SK-N-SH (cell line): ENCODE measurements at regions not wholly inside any gene's neighbourhood (a gene's known extent, or its start where the extent isn't known, plus 50 kb on each side); places are given as distances from the start of the nearest gene placed in this dataset.
"Not testable (repeated sequence)": the region's sequence is repeated elsewhere in the genome, so short reads cannot be mapped to it uniquely, and the experiment has no call there.

ENCODE experiments used
- CTCF ChIA-PET: fragments of 300-600, 350-600 bp; formaldehyde crosslinking; extraction: SDS; loops from one replicate; lab custom pipeline; 2021; lab: Yijun Ruan, JAX
- POLR2A ChIA-PET: fragments of 350-600 bp; sonication (Branson Sonifier 250); formaldehyde crosslinking; extraction: SDS; loops from one replicate; lab custom pipeline; 2020; ENCODE audit warnings: antibody characterized with exemption, inconsistent platforms; lab: Yijun Ruan, JAX
- DNase-seq: peaks from one replicate; pipeline ENCODE4 v3.0.0; 2012
- H2AFZ ChIP-seq: fragments of 200-600 bp; sonication (generic); 2 replicates; pipeline ENCODE4 v1.8.1; 2016; ENCODE audit warnings: antibody characterized with exemption, mild to moderate bottlenecking, low read depth
- H3F3A ChIP-seq: fragments of 200-600 bp; sonication (generic); replicated peaks from 2 replicates; pipeline ENCODE3; 2016; ENCODE audit warnings: antibody characterized with exemption, mild to moderate bottlenecking; ENCODE audit not compliant: insufficient read depth
- H3K27ac ChIP-seq, 2 experiments: fragments of 200-500 bp in 1 of 2; fragments of 200-600 bp in 1 of 2; sonication (Bioruptor generic) in 1 of 2; sonication (generic), shearing (Covaris generic) in 1 of 2; 2 replicates each; pipeline versions ENCODE4 v1.5.1 to v1.6.1; 2014 to 2016; ENCODE audit warnings: low read depth in 2 of 2, inconsistent platforms in 1 of 2, low read length in 1 of 2, mild to moderate bottlenecking in 1 of 2, mixed read lengths in 1 of 2
- H3K27me3 ChIP-seq: fragments of 200-600 bp; sonication (generic), shearing (Covaris generic); 2 replicates; pipeline ENCODE4 v1.6.1; 2016; ENCODE audit warnings: mixed run types; ENCODE audit not compliant: insufficient read depth
- H3K36me3 ChIP-seq, 2 experiments: fragments of 200-500 bp in 1 of 2; fragments of 200-600 bp in 1 of 2; sonication (Bioruptor generic) in 1 of 2; sonication (generic) in 1 of 2; replicated peaks in 1 of 2; 2 replicates each; pipeline versions ENCODE3 to v1.5.1; 2014 to 2016; ENCODE audit warnings: low read length in 1 of 2, mild to moderate bottlenecking in 1 of 2; ENCODE audit not compliant: insufficient read depth in 2 of 2, control insufficient read depth in 1 of 2
- H3K4me1 ChIP-seq, 2 experiments: fragments of 200-500 bp in 1 of 2; fragments of 200-600 bp in 1 of 2; sonication (Bioruptor generic) in 1 of 2; sonication (generic), shearing (Covaris generic) in 1 of 2; 2 replicates each; pipeline versions ENCODE4 v1.5.1 to v1.6.1; 2014 to 2016; ENCODE audit warnings: low read depth in 1 of 2, low read length in 1 of 2, mixed run types in 1 of 2; ENCODE audit not compliant: insufficient read depth in 2 of 2, control insufficient read depth in 1 of 2
- H3K4me2 ChIP-seq: fragments of 200-600 bp; sonication (generic), shearing (Covaris generic); 2 replicates; pipeline ENCODE4 v1.6.1; 2017; ENCODE audit warnings: mixed run types
- H3K4me3 ChIP-seq, 2 experiments: fragments of 200-500 bp in 1 of 2; fragments of 200-600 bp in 1 of 2; sonication (Bioruptor generic) in 1 of 2; sonication (generic), shearing (Covaris generic) in 1 of 2; 2 replicates each; pipeline versions ENCODE4 v1.5.1 to v1.8.1; 2014 to 2016; ENCODE audit warnings: low read depth in 2 of 2, inconsistent platforms in 1 of 2, low read length in 1 of 2, mild to moderate bottlenecking in 1 of 2, mixed read lengths in 1 of 2, moderate library complexity in 1 of 2
- H3K79me2 ChIP-seq: fragments of 200-600 bp; sonication (generic); 2 replicates; pipeline ENCODE4 v1.8.1; 2017; ENCODE audit warnings: mild to moderate bottlenecking; ENCODE audit not compliant: insufficient read depth
- H3K9ac ChIP-seq: fragments of 200-600 bp; sonication (generic); 2 replicates; pipeline ENCODE4 v1.6.1; 2017; ENCODE audit warnings: mixed run types
- H3K9me2 ChIP-seq: fragments of 200-600 bp; sonication (generic); 2 replicates; pipeline ENCODE4 v1.6.1; 2017; ENCODE audit warnings: mixed run types
- H3K9me3 ChIP-seq: fragments of 200-600 bp; sonication (generic); 2 replicates; pipeline ENCODE4 v1.6.1; 2017; ENCODE audit warnings: mixed run types, mild to moderate bottlenecking, moderate library complexity
- H4K20me1 ChIP-seq: fragments of 200-600 bp; sonication (generic); 2 replicates; pipeline ENCODE4 v1.6.1; 2017; ENCODE audit warnings: mild to moderate bottlenecking, mixed run types; ENCODE audit not compliant: insufficient read depth
- CHD2 ChIP-seq: fragments of 150-350 bp; IDR thresholded peaks from 2 replicates; pipeline ENCODE4 v1.6.1; 2018; ENCODE audit warnings: low read length; ENCODE audit not compliant: partially characterized antibody
- FOXJ3 ChIP-seq: sonication (generic); formaldehyde crosslinking; IDR thresholded peaks from 2 replicates; pipeline ENCODE4 v1.5.1; 2020; ENCODE audit warnings: mild to moderate bottlenecking, missing genetic modification reagents
- GATA2 ChIP-seq: sonication (generic); formaldehyde crosslinking; IDR thresholded peaks from 2 replicates; pipeline ENCODE4 v1.5.0; 2020; ENCODE audit warnings: mild to moderate bottlenecking, missing genetic modification reagents
- RAD21 ChIP-seq: IDR thresholded peaks from 2 replicates; pipeline ENCODE4 v1.6.1; 2012; ENCODE audit warnings: mild to moderate bottlenecking, low read length
- RXRA ChIP-seq: IDR thresholded peaks from 2 replicates; pipeline ENCODE4 v1.4.0; 2012; ENCODE audit warnings: low read depth, mild to moderate bottlenecking, borderline replicate concordance
- SMC3 ChIP-seq: IDR thresholded peaks from 2 replicates; pipeline ENCODE4 v1.6.1; 2012; ENCODE audit warnings: low read depth, low read length, improper control_type of control experiment
- TEAD4 ChIP-seq: IDR thresholded peaks from 2 replicates; pipeline ENCODE4 v1.4.0; 2012; ENCODE audit warnings: mild to moderate bottlenecking, borderline replicate concordance; ENCODE audit not compliant: insufficient read depth
- WGBS: methylation state at CpG from one replicate; pipeline ENCODE4 v1.1.6; 2017; ENCODE audit warnings: low lambda C conversion rate; 5-methylcytosine and 5-hydroxymethylcytosine counted together
- TF ChIP-seq, protein P1 (sequence below): IDR thresholded peaks from 2 replicates; pipeline ENCODE4; 2012
- TF ChIP-seq, protein P2 (sequence below): IDR thresholded peaks from 2 replicates; pipeline ENCODE4 v1.4.0; 2012; ENCODE audit warnings: low read depth, borderline replicate concordance
- TF ChIP-seq, protein P3 (sequence below): IDR thresholded peaks from 2 replicates; pipeline ENCODE4 v1.4.0; 2012; ENCODE audit warnings: low read depth

DNA sequence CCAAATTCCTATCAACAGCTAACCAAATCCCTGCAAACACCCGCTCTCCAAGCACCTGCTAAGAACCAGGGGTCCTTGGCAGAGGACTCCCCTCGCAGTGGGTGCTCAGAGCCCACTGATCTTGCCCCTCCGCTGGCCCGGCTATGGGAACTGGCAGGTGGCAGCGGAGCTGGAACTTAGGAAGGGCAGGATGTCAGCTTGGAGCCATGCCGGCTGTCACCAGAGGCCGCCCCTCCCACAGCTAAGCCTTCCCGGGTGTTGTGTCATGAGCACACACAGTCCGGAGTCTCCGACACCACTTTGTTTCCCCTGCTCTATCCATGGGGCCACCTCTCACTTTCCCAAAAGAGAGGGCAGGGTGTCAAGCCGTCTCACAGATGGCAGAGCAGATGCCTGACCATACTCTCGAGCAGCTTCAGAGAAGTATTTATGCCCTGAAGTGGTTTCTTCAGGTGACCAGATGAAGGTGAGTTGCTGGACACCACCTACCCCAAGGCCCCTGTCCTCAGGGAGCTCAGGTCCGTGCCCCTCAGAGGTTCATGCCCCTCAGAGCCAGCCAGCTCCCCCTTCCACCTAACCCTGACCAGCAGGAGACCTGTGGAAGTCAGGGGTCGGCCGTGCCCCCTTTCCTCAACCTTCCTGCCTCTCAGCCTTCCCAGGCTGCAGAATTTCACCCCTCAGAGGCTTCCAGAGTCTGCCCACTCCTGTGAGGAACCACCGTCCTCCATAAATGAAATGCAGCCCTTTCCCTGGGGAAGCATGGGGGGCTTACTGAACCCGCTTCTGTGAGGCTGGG, 545.7 kb upstream of the B3GAT1 start:
- no peaks in the 10 kb centered on the region for H3K36me3 ChIP-seq
- CTCF ChIA-PET: interaction anchor here (1.5 kb wide), 1 partner anchor 89 kb away, joined by 5 read pairs; no protein-coding TSS in a partner anchor
- no peaks in the 10 kb centered on the region for H3K9me3 ChIP-seq
- no peaks in the 10 kb centered on the region for H3F3A ChIP-seq
- no peak overlapping the region for H3K27ac ChIP-seq
- H3K4me2 ChIP-seq: no peak overlapping the region
- H3K9ac ChIP-seq: no peak overlapping the region
- H2AFZ ChIP-seq: no peak overlapping the region
- H3K4me3 ChIP-seq: no peak overlapping the region
- DNase-seq: no peak
- TF ChIP-seq, protein P1, sequence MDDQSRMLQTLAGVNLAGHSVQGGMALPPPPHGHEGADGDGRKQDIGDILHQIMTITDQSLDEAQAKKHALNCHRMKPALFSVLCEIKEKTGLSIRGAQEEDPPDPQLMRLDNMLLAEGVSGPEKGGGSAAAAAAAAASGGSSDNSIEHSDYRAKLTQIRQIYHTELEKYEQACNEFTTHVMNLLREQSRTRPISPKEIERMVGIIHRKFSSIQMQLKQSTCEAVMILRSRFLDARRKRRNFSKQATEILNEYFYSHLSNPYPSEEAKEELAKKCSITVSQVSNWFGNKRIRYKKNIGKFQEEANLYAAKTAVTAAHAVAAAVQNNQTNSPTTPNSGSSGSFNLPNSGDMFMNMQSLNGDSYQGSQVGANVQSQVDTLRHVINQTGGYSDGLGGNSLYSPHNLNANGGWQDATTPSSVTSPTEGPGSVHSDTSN: no peak
- TF ChIP-seq, protein P2, sequence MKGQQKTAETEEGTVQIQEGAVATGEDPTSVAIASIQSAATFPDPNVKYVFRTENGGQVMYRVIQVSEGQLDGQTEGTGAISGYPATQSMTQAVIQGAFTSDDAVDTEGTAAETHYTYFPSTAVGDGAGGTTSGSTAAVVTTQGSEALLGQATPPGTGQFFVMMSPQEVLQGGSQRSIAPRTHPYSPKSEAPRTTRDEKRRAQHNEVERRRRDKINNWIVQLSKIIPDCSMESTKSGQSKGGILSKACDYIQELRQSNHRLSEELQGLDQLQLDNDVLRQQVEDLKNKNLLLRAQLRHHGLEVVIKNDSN: no peak
- TF ChIP-seq RXRA: no peak
- TF ChIP-seq GATA2 (CRISPR knock-in tag): no peak
- TF ChIP-seq CHD2: no peak
- no peak for TF ChIP-seq SMC3
- no peak for TF ChIP-seq FOXJ3 (CRISPR knock-in tag)
- TF ChIP-seq RAD21: no peak
- TF ChIP-seq TEAD4: no peak
- TF ChIP-seq, protein P3, sequence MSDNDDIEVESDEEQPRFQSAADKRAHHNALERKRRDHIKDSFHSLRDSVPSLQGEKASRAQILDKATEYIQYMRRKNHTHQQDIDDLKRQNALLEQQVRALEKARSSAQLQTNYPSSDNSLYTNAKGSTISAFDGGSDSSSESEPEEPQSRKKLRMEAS: no peak
- POLR2A ChIA-PET: no interaction called here
- H3K9me2 ChIP-seq: no peaks in the 10 kb centered on the region
- no peaks in the 10 kb centered on the region for H4K20me1 ChIP-seq
- H3K4me1 ChIP-seq: no peaks in the 10 kb centered on the region
- H3K79me2 ChIP-seq: no peaks in the 10 kb centered on the region
- WGBS: 48% methylated on average over 7 of the region's 17 CpGs
- H3K27me3 ChIP-seq: no peaks in the 10 kb centered on the region

DNA sequence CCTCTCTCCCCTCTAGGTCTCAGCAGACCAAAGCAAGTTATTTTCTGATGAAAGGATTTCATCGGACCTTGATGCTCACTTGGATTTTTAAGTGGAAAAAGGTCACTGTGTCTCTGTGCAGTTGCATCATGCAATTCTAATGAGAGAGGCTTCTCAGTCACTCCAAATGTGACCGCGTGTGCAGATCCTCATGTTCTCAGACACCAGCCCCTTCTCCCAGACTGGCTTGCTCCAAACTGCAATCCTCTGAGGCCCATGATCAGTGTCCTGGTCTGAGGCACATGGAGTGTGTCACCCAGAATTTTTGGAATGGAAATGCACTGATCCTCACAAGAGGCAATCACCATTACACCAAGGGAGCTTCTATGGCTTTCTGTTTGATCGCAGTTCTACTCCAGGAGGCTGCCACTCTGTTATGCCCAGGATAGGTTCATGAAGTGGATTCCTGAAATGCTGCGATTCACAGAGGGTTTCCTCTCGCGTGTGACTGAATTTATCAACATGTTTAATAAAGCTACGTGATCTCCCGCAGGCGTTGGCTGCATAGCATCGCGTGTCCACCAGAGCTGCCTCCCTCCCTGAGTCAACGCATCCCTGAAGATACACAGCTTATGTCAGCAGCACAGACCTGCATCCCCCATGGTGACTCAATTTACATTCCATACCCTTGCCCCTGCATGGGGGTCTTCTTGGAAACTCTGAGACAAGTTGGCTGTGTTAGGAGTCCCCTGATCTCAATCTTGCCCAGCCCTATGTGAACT, 544.6 kb upstream of the B3GAT1 start:
- no peaks in the 10 kb centered on the region for H3K79me2 ChIP-seq
- H4K20me1 ChIP-seq: no peaks in the 10 kb centered on the region
- no peak overlapping the region for H3K9ac ChIP-seq
- no peak for TF ChIP-seq TEAD4
- H3K27ac ChIP-seq: no peak overlapping the region
- peaks cover 2% of the 10 kb centered on the region for H3F3A ChIP-seq
- no peak overlapping the region for H2AFZ ChIP-seq
- no peaks in the 10 kb centered on the region for H3K36me3 ChIP-seq
- H3K4me1 ChIP-seq: no peaks in the 10 kb centered on the region; a peak in 1 of 4 replicates
- no peaks in the 10 kb centered on the region for H3K27me3 ChIP-seq
- H3K9me3 ChIP-seq: no peaks in the 10 kb centered on the region
- ChIA-PET CTCF (no interaction called here), POLR2A (no interaction called here)
- H3K9me2 ChIP-seq: no peaks in the 10 kb centered on the region
- 74% methylated on average over 12 of the region's 13 CpGs for WGBS
- no peak for DNase-seq
- no peak overlapping the region for H3K4me3 ChIP-seq
- H3K4me2 ChIP-seq: no peak overlapping the region

DNA sequence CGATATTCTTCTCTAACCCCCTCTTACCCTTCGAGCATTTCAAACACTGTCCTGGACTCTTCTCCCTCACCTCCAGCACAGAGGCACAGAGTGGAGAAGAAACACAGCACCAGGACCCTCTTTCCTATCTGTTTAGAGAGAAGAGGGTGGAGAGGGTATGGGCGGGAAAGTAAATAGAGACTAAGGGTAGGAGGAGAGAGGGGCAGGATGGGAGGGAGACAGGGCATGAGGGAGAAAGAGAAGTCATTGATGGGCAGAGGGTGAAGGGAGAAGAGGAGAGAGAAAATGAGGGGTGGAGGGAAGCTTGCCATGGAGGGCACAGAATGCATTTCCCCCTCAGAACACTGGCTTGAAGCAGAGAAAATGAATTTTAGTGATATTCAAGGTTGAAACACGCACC, 543.9 kb upstream of the B3GAT1 start:
- CTCF ChIA-PET, H3K9me2 ChIP-seq, H3K4me3 ChIP-seq, H3K9me3 ChIP-seq, POLR2A ChIA-PET, H3K9ac ChIP-seq, H2AFZ ChIP-seq, H3K27me3 ChIP-seq, DNase-seq, H3K27ac ChIP-seq, H3K4me2 ChIP-seq, H3K36me3 ChIP-seq, H3K4me1 ChIP-seq, H3K79me2 ChIP-seq, H4K20me1 ChIP-seq, H3F3A ChIP-seq: not testable (repeated sequence)
- WGBS: 53% methylated on average over 4 of the region's 4 CpGs
